ENCODE measurements at regions not wholly inside any gene's neighbourhood (a gene's known extent, or its start where the extent isn't known, plus 50 kb on each side); places are given as distances from the start of the nearest gene placed in this dataset.
"Not testable (repeated sequence)": the region's sequence is repeated elsewhere in the genome, so short reads cannot be mapped to it uniquely, and the experiment has no call there.

- DNase-seq = no peak
Measured at GRCh38 chr3:187795207-187795960, 50.1 kb upstream of the BCL6 start.

- no peak for DNase-seq
Measured at GRCh38 chr3:187798126-187798525, 52.9 kb upstream of the BCL6 start.

- peak; percentile 63 for DNase-seq
Measured at GRCh38 chr3:187798531-187799530, 53.6 kb upstream of the BCL6 start.

GRCh38 chr3:187799942-187800641, 54.8 kb upstream of the BCL6 start:
- peak; percentile 42 for DNase-seq

GRCh38 chr3:187801152-187801551, 55.9 kb upstream of the BCL6 start:
- DNase-seq = no peak

- DNase-seq = no peak
Measured at GRCh38 chr3:187802203-187802927, 57.1 kb upstream of the BCL6 start.

- peak; percentile 55 for DNase-seq
Measured at GRCh38 chr3:187802928-187803259, 57.6 kb upstream of the BCL6 start.

GRCh38 chr3:187804120-187804744, 59.0 kb upstream of the BCL6 start:
- no peak for DNase-seq

GRCh38 chr3:187804745-187805121, 59.5 kb upstream of the BCL6 start:
- no peak for DNase-seq

- DNase-seq = no peak
Measured at GRCh38 chr3:187805774-187806173, 60.5 kb upstream of the BCL6 start.

- no peak for DNase-seq
Measured at GRCh38 chr3:187807086-187807862, 62.0 kb upstream of the BCL6 start.

- no peak for DNase-seq
Measured at GRCh38 chr3:187808527-187808895, 63.2 kb upstream of the BCL6 start.

GRCh38 chr3:187809612-187809991, 64.3 kb upstream of the BCL6 start:
- DNase-seq = no peak

GRCh38 chr3:187810021-187810446, 64.8 kb upstream of the BCL6 start:
- no peak for DNase-seq

GRCh38 chr3:187811585-187812250, 66.5 kb upstream of the BCL6 start:
- DNase-seq = no peak

- no peak for DNase-seq
Measured at GRCh38 chr3:187812496-187812895, 67.2 kb upstream of the BCL6 start.

- DNase-seq = no peak
Measured at GRCh38 chr3:187813198-187813597, 67.9 kb upstream of the BCL6 start.

GRCh38 chr3:187817766-187818165, 72.5 kb upstream of the BCL6 start:
- DNase-seq = not testable (repeated sequence)

- no peak for DNase-seq
Measured at GRCh38 chr3:187821616-187822317, 76.5 kb upstream of the BCL6 start.

GRCh38 chr3:187822402-187822801, 77.1 kb upstream of the BCL6 start:
- DNase-seq = peak; percentile 23
